ENCODE measurements at regions not wholly inside any gene's neighbourhood (a gene's known extent, or its start where the extent isn't known, plus 50 kb on each side); places are given as distances from the start of the nearest gene placed in this dataset.
A peak's percentile ranks its signal among the peaks of the same experiment; 100 is the strongest.

DNA sequence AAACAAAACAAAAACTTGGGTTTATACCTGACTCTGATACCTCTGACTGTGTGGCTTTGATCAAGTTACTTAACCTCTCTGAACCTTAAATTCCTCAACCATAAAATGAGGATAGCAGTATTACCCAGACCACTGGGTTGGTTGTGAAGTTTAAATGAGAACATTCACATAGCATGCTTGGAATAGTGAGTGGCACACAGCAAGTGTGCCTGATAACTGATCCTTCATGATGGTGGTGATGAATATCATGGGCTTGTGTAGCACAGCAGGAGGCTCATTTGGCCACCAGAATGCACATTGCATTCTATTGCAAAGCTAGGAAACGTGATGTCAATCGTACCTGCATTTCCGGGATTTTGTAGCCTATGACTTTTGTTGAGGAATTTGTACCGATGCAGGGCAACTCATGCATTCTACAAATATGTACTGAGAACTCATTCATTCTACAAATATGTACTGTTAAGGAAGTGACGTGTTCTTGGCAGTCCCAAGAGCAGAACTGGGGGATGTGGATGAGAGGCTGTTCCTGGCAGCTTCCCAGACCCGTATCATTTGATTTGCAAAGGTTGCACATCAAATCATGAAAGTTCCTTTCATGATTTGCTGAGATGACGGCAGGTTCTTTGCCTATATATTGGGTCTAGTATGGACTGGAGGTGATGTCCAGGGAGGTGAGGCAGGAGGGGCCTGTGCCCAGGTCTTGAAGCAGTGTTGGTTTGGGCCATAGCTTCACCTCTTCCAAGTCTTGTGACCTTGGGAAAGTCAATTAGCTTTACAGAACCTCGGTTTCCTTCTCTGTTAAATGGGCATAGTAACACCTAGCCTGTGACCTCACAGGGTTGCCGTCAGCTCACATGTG lies 94.6 kb upstream of the SMNDC1 start:
- no peak for DNase-seq

DNA sequence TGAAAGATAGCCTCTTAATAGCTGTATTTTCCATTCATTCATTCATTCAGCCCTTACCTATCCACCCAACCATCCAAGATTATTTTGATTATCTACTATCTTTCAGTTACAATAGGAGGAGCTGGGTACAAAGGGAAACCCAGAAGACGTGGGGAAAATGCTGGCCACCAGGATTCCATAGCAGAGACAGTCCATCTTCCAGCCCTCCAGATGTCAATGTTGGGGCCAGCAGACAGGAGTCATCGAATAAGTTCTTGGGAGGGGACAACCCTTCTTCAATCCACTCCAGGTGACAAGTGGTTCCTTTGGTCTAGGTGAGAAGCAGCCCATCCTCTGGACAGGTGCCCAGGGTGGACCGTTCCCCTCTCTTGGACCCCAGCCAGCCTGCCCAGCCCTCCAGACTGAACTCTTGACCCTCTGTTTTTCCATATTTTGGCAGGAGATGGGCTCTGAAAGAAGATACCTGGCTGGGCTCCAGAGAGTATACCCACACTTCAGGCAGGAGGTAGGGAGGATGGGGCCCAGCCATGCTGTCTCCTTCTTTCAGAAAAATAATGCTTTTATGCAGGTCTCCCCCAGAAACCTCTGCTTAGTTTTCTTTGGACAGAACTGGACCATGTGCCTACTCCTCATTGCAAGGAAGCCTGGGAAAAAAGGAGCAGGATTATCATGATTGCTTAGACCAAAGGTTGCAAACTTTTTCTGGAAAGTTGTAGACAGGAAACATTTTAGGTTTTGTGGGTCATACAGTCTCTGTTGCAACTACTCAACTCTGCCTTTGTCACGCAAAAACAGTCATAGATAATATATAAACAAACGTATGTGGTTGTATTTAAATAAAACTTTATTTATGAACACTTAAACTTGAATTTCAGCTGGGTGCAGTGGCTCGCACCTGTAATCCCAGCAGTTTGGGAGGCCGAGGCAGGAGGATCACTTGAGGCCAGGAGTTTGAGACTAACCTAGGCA lies 95.5 kb upstream of the SMNDC1 start:
- no peak for DNase-seq

DNA sequence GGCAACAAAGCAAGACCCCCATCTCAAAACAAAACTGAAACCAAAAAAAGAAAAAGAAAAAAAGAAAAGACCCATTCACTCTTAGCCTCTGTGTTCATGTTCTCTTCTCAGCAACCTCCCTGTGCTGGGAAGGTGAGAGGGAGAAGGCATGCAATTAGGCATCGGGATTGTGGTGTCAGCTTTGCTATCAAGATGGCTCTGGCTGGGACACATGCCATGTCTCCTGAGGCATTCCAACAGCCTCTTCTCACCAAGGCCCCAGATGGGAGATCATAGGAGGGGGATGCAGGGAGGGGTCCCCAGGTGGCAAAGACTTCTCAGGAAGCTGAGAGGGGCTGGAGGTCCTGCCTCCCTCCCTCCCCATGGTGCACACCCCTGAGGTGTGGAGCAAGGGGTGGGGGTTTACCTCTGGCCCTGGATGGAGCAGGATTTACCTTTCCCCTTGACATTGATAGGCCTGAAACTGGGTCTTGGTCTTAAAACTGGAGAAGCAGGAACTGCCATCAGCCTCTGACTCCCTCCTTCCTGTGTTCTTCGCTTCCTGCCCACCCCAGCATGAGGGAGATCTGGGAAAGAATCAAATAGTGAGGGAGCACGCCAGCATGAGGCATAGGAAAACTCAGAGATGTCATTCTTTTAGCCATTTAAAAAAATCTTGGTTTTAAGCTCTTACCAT lies 96.2 kb upstream of the DUSP5 start:
- no peak for DNase-seq

GRCh38 chr10:110402077-110402416 lies 95.7 kb upstream of the DUSP5 start:
- DNase-seq, result no peak

DNA sequence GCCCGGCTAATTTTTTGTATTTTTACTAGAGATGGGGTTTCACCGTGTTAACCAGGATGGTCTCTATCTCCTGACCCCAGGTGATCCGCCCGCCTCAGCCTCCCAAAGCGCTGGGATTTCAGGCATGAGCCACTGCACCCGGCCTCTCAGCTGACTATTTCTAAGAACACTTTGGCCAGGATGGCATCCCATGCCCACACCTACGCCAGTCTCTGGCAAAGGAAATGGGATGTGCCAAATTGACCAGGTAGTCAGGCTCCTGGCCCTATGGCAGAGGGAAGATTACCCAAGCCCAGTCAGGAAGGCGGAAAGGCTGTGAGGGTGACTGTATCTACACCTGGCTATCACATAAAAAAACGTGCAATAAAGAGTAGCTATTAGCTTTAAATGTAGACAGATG lies 94.1 kb upstream of the DUSP5 start:
- no peak for DNase-seq

- no peak for DNase-seq
Observed at GRCh38 chr10:110404413-110404812, 93.3 kb upstream of the DUSP5 start.

GRCh38 chr10:110404825-110405224 lies 92.9 kb upstream of the DUSP5 start:
- no peak for DNase-seq

DNA sequence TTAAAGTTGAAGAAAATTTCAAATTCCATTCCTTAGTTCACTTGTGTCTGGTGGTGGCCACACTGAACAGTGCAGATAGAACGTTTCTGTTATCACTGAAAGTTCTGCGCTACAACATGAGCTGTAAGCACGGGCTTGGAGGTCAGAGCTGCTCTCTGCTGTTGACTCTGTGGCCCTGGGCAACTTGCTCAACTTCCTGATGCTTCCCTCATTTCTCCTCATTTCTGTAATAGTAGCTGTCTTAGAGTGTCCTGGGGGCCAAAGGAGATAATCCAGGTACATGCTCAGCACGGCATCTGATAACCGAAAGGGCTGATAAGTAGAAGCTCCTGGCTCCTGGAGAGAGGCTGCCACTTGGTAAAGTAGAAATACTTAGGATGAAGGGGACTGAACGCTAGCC lies 92.3 kb upstream of the DUSP5 start:
- DNase-seq, result no peak

DNA sequence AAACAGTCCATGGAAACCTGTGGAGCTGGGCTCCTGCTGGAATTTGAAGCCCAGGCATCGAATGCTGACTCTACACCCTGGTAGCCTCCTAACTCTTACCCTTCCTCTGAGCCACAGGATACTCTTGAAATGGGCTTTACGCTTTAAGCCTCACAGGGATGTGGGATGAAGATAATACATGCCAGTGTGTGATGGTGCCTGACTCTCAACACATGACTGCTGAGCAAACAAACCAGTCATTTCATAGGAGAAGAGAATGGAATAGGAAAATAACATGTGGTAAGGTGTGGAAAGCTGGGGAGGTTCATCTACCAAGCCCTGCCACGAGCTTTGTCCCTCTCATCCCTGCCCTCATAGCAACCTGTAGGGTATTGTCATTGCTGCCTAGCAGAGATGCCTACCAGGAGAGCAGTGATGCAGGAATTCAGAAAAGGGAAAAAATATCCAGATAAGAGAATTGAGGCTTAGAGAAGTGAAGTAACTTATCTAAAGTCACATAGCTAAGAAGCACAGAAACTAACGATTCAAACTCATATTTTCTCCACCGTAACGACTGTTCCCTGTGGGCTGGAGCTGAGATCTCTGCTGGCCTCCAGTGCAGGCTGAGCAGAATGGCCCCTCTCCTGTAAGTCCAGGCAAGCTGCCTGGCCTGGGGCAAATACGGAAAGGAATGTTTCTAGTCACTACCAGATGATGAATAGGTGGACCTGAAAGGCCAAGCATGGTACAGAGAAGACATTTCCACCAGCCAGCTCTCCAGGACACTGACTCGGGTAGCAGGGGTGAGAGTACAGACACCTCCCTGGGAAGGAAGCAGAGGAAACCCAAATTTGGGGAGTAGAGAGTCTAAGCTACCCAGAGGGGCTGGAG lies 90.2 kb upstream of the DUSP5 start:
- no peak for DNase-seq

- DNase-seq, result no peak
Observed at GRCh38 chr10:110408203-110408871, 89.4 kb upstream of the DUSP5 start.

GRCh38 chr10:110408943-110409342 lies 88.8 kb upstream of the DUSP5 start:
- no peak for DNase-seq

- DNase-seq, result no peak
Observed at GRCh38 chr10:110409488-110409887, 88.2 kb upstream of the DUSP5 start.

DNA sequence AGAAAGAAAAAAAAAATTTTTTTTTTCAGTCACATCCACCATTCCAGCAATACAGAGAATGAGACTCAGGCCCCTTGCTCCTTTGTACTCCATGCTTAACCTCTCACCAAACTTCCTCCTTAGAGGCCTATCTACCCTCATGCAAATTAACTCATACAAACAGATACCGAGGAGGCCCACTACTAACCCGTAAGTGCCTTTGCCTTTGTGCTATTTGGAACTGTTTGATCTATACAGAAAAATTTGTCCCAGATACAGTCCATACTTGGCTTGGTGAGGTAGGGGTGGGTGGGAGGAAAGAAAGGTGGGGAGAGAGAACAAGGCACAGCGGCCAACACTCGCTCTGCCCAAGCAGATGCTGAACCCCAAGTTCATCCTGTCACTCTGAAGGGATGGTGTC lies 87.8 kb upstream of the DUSP5 start:
- no peak for DNase-seq

DNA sequence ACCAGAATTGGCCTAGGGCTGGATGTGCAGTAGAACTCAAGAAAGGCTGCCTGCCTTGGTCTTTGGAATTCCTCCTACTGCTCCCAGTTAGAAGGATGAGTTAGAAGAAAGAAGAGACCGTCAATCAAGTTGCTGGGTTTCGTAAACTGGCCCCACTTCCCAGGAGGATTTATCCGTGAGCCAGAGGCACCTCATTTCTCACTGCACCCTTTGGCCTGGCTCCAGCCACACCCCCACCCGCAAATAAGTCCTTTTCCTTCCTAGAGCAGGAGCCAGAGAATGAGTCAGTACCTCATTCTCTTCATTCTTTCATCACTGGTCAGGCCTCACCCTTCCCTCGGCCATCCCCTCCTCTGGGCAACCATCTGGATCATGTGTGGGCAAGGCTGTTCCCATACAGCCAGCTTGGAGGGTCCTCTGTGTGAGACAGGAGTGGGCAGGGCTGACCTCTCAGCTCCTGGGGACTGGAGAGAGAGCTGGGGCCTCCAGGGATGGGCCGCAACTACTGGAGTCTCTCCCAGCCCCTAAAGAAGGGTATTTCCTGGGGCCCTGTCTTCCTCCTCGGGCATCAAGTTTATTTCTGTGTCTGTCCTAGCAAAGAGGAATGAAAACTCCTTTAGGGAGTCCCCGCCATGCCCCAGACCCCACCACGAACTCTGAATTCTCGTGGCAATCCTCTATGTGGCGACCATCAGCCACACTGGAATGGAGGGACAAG lies 87.2 kb upstream of the DUSP5 start:
- no peak for DNase-seq

- DNase-seq, result no peak
Observed at GRCh38 chr10:110411047-110411410, 86.7 kb upstream of the DUSP5 start.

DNA sequence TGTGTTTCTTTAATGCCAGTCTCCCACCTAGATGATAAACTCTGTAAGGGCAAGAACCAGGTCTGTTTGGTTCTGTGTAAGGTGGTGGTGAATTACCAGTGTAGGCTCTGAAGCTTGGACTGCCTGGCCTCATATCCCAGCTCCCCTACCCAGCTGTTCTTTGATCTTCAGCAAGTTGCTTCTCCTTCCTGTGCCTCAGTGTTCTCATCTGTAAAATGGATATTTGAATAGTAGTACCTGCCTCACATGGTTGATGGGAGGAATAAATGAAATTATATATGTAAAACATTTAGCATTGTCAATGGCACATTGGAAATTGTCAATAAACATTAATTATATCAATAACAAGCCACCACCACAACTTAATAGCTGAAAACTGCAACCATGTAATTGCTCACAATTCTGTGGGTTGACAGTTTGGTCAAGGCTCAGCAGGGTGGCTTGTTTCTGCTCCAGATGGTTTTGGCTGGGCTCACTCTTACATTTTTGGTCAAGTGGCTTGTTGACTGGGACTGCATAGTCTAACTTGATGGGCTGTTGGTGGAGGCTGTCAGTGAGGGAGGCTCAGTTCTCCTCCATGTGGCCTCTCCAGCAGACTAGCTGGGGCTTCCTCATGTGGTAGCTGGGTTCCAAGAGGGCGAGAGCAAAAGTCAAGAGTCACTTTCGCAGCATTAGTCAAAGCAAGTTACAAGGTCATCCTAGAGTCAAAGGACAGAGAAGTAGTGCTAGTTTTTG lies 84.5 kb upstream of the DUSP5 start:
- DNase-seq, result peak; percentile 27

DNA sequence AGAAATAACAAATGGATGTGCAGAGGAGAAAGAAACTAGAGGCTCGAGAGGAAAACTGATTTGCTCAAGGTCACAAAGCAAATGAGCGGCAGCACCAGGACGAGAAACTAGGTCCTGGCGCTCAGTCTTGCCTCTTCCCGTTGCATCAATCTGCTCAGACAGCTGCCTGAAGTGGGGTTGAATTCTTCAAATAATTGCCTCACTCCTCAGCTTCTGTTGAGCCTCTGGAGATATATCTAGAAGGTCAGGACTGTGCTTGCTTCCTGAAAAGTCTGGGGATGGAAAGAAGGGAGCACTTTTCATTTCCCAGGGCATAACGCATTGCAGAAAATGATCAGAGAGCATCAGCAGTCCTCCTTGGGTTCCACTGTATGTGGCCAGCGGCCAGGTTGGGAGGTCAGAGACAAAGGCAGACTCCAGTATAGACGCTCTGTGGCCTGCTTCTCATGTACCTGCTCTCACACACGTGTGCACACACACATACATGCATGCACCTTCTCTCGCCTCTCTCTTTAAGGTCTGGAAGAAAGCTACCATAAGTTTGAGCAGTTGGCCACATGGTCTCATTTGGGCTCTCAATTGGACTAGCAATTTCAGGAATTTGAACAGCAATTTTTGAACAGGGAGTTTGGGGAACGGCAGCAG lies 83.7 kb upstream of the DUSP5 start:
- no peak for DNase-seq

DNA sequence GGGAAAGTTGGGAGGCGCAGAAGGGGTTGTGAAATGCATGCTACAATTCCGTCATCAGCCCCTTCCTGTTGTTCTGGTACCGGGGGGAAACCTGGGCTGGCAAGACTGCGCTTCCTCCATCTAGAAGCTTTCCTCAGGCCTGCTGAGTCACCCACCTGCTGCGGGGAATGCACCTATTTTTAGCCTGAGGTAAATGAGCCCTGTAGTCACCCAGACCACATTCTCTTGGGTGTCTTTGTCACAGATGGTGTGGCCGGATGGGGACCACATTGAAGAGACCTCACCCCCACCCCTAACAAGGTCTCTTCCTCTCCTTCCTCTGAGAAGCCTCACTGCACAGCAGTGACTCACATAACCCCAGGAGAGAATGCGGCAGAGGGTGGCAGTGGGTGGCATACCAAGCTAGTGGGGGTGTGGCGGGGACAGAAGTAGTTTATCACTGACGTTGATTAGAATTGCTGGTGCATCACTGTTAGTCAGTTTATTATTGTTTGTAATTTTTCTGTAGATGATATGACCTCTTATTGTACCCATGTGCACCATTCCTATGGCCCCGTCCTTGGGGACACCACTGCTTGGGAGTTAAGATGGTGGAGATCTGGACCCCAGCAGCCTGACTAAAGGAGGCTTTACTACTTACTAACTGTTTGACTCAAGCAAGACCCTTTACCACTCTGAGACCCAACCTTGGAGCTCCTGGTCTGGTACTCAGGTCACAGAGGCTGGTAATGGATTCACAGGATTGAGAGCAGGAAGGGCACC lies 83.0 kb upstream of the DUSP5 start:
- peak; percentile 92 for DNase-seq

DNA sequence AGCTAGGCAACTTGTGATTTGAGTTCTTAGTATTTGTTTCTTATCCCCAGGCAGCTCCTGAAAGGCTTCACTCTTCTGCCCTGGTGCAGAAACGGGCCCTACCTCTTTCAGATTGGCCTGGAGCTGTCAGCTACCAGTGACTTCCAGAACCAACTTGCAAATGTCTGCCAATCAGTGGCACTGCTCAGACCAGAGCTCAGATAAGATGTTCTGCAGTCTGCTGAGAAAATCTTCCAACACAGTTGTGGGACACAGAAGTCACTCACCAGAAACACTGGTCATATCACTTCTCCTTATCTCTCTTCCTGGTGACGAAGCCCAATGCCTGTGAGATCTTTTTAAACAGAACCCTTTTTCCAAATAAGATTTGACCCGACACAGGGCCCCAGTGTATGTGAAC lies 81.9 kb upstream of the DUSP5 start:
- no peak for DNase-seq
